Immature natural killer cell (primary cell): ENCODE measurements at regions not wholly inside any gene's neighbourhood (a gene's known extent, or its start where the extent isn't known, plus 50 kb on each side); places are given as distances from the start of the nearest gene placed in this dataset.

Experiments
- DNase-seq, 3 donors: peaks; one replicate each; pipeline ENCODE4 v3.0.0; 2022; ENCODE audit warnings: mixed read lengths in 1 of 3
- H3K27ac Mint-ChIP-seq, 6 donors: one replicate each; pipeline ENCODE4 v1.8.0; 2020; ENCODE audit warnings: mixed read lengths in 6 of 6, mild to moderate bottlenecking in 5 of 6, inconsistent platforms in 4 of 6, moderate library complexity in 3 of 6
- H3K27me3 Mint-ChIP-seq, 3 donors: one replicate each; pipeline ENCODE4 v1.8.0; 2020 to 2021; ENCODE audit warnings: low read depth in 3 of 3, mild to moderate bottlenecking in 3 of 3, mixed read lengths in 3 of 3, moderate library complexity in 3 of 3, inconsistent platforms in 1 of 3
- H3K36me3 Mint-ChIP-seq, 3 donors: one replicate each; pipeline ENCODE4 v1.8.0; 2020; ENCODE audit warnings: mixed read lengths in 3 of 3, inconsistent platforms in 2 of 3, mild to moderate bottlenecking in 2 of 3
- H3K4me1 Mint-ChIP-seq, 2 donors: one replicate each; pipeline ENCODE4 v1.8.0; 2020; ENCODE audit warnings: inconsistent platforms in 2 of 2, mild to moderate bottlenecking in 2 of 2, mixed read lengths in 2 of 2, moderate library complexity in 1 of 2
- H3K4me3 Mint-ChIP-seq, 5 donors: one replicate each; pipeline ENCODE4 v1.8.0; 2020; ENCODE audit warnings: mild to moderate bottlenecking in 5 of 5, mixed read lengths in 5 of 5, inconsistent platforms in 3 of 5, moderate library complexity in 3 of 5
- H3K9me3 Mint-ChIP-seq, 6 donors: one replicate each; pipeline ENCODE4 v1.8.0; 2020; ENCODE audit warnings: mild to moderate bottlenecking in 6 of 6, mixed read lengths in 6 of 6, inconsistent platforms in 4 of 6, moderate library complexity in 3 of 6

GRCh38 chr11:70486731-70487130 lies 88.4 kb downstream of the CTTN start:
- H3K9me3 Mint-ChIP-seq, result peaks cover 0 to 3% (median 0%) of the 10 kb centered on the region in 6 donors
- no peak overlapping the region for H3K27ac Mint-ChIP-seq
- no peaks in the 10 kb centered on the region for H3K36me3 Mint-ChIP-seq
- DNase-seq, result no peak
- no peak overlapping the region for H3K4me3 Mint-ChIP-seq
- peaks cover 0 to 4% (median 3%) of the 10 kb centered on the region in 3 donors for H3K27me3 Mint-ChIP-seq
- H3K4me1 Mint-ChIP-seq, result no peaks in the 10 kb centered on the region

GRCh38 chr11:70487160-70487559 lies 88.8 kb downstream of the CTTN start:
- no peak for DNase-seq
- no peaks in the 10 kb centered on the region for H3K4me1 Mint-ChIP-seq
- H3K27ac Mint-ChIP-seq, result no peak overlapping the region
- H3K9me3 Mint-ChIP-seq, result peaks cover 0 to 3% (median 0%) of the 10 kb centered on the region in 6 donors
- H3K36me3 Mint-ChIP-seq, result no peaks in the 10 kb centered on the region
- H3K27me3 Mint-ChIP-seq, result peaks cover 0 to 4% (median 3%) of the 10 kb centered on the region in 3 donors
- H3K4me3 Mint-ChIP-seq, result no peak overlapping the region

GRCh38 chr11:70487756-70488155 lies 89.4 kb downstream of the CTTN start:
- H3K4me3 Mint-ChIP-seq, result no peak overlapping the region
- DNase-seq, result no peak
- H3K27me3 Mint-ChIP-seq, result peaks cover 0 to 4% (median 3%) of the 10 kb centered on the region in 3 donors

GRCh38 chr11:70488171-70488703 lies 89.9 kb downstream of the CTTN start:
- Mint-ChIP-seq H3K27me3 (peaks cover 0 to 4% (median 3%) of the 10 kb centered on the region in 3 donors), H3K4me1 (no peaks in the 10 kb centered on the region), H3K27ac (peak overlapping the region in 1 of 6 donors; percentile 65), H3K9me3 (peaks cover 0 to 3% (median 0%) of the 10 kb centered on the region in 6 donors), H3K36me3 (no peaks in the 10 kb centered on the region), H3K4me3 (no peak overlapping the region)
- DNase-seq, result no peak

More at GRCh38 chr11:70487756-70488155, 89.4 kb downstream of the CTTN start:
- Mint-ChIP-seq H3K9me3 (peaks cover 0 to 3% (median 0%) of the 10 kb centered on the region in 6 donors), H3K27ac (peak overlapping the region in 1 of 6 donors; percentile 65), H3K36me3 (no peaks in the 10 kb centered on the region), H3K4me1 (no peaks in the 10 kb centered on the region)

GRCh38 chr11:70489276-70489675 lies 90.9 kb downstream of the CTTN start:
- no peak for DNase-seq
- no peaks in the 10 kb centered on the region for H3K36me3 Mint-ChIP-seq
- H3K4me1 Mint-ChIP-seq, result no peaks in the 10 kb centered on the region
- H3K27me3 Mint-ChIP-seq, result peaks cover 0 to 4% (median 3%) of the 10 kb centered on the region in 3 donors
- H3K4me3 Mint-ChIP-seq, result no peak overlapping the region
- H3K9me3 Mint-ChIP-seq, result peaks cover 0 to 3% (median 0%) of the 10 kb centered on the region in 6 donors
- H3K27ac Mint-ChIP-seq, result no peak overlapping the region

- Mint-ChIP-seq H3K4me3 (no peak overlapping the region), H3K36me3 (no peaks in the 10 kb centered on the region), H3K9me3 (peaks cover 0 to 3% (median 0%) of the 10 kb centered on the region in 6 donors), H3K4me1 (no peaks in the 10 kb centered on the region), H3K27ac (no peak overlapping the region), H3K27me3 (peaks cover 0 to 4% (median 3%) of the 10 kb centered on the region in 3 donors)
- no peak for DNase-seq
These were observed 91.9 kb downstream of the CTTN start for GRCh38 chr11:70490208-70490607.

- DNase-seq, result no peak
- H3K36me3 Mint-ChIP-seq, result no peaks in the 10 kb centered on the region
These were observed 92.6 kb downstream of the CTTN start for GRCh38 chr11:70490723-70491558.

GRCh38 chr11:70491696-70492472 lies 93.6 kb downstream of the CTTN start:
- H3K4me3 Mint-ChIP-seq, result no peak overlapping the region
- H3K36me3 Mint-ChIP-seq, result no peaks in the 10 kb centered on the region
- no peak overlapping the region for H3K27ac Mint-ChIP-seq
- no peak for DNase-seq
- peaks cover 0 to 4% (median 3%) of the 10 kb centered on the region in 3 donors for H3K27me3 Mint-ChIP-seq
- H3K9me3 Mint-ChIP-seq, result peaks cover 0 to 3% (median 0%) of the 10 kb centered on the region in 6 donors
- H3K4me1 Mint-ChIP-seq, result no peaks in the 10 kb centered on the region

More at GRCh38 chr11:70490723-70491558, 92.6 kb downstream of the CTTN start:
- H3K4me3 Mint-ChIP-seq, result no peak overlapping the region
- no peak overlapping the region for H3K27ac Mint-ChIP-seq
- peaks cover 0 to 4% (median 3%) of the 10 kb centered on the region in 3 donors for H3K27me3 Mint-ChIP-seq
- H3K4me1 Mint-ChIP-seq, result no peaks in the 10 kb centered on the region
- peaks cover 0 to 3% (median 0%) of the 10 kb centered on the region in 6 donors for H3K9me3 Mint-ChIP-seq

GRCh38 chr11:70493089-70493474 lies 94.8 kb downstream of the CTTN start:
- H3K27me3 Mint-ChIP-seq, result peaks cover 0 to 4% (median 3%) of the 10 kb centered on the region in 3 donors
- DNase-seq, result no peak
- no peak overlapping the region for H3K27ac Mint-ChIP-seq
- H3K9me3 Mint-ChIP-seq, result peaks cover 0 to 3% (median 0%) of the 10 kb centered on the region in 6 donors
- no peaks in the 10 kb centered on the region for H3K36me3 Mint-ChIP-seq
- no peak overlapping the region for H3K4me3 Mint-ChIP-seq
- no peaks in the 10 kb centered on the region for H3K4me1 Mint-ChIP-seq

GRCh38 chr11:70493891-70494290 lies 95.6 kb downstream of the CTTN start:
- peaks cover 0 to 4% (median 0%) of the 10 kb centered on the region in 3 donors for H3K27me3 Mint-ChIP-seq
- H3K4me3 Mint-ChIP-seq, result no peak overlapping the region
- H3K36me3 Mint-ChIP-seq, result no peaks in the 10 kb centered on the region
- H3K4me1 Mint-ChIP-seq, result no peaks in the 10 kb centered on the region
- no peak for DNase-seq
- no peaks in the 10 kb centered on the region for H3K9me3 Mint-ChIP-seq
- no peak overlapping the region for H3K27ac Mint-ChIP-seq

- peaks cover 0 to 2% (median 0%) of the 10 kb centered on the region in 3 donors for H3K27me3 Mint-ChIP-seq
- no peak for DNase-seq
These were observed 96.4 kb downstream of the CTTN start for GRCh38 chr11:70494559-70495350.

GRCh38 chr11:70495351-70496310 lies 97.3 kb downstream of the CTTN start:
- Mint-ChIP-seq H3K4me1 (no peaks in the 10 kb centered on the region), H3K36me3 (no peaks in the 10 kb centered on the region), H3K27ac (no peak overlapping the region), H3K27me3 (peaks cover 0 to 2% (median 0%) of the 10 kb centered on the region in 3 donors), H3K9me3 (no peaks in the 10 kb centered on the region), H3K4me3 (no peak overlapping the region)
- DNase-seq, result no peak

More at GRCh38 chr11:70494559-70495350, 96.4 kb downstream of the CTTN start:
- Mint-ChIP-seq H3K27ac (no peak overlapping the region), H3K9me3 (no peaks in the 10 kb centered on the region), H3K4me1 (no peaks in the 10 kb centered on the region), H3K4me3 (no peak overlapping the region), H3K36me3 (no peaks in the 10 kb centered on the region)
